ENCODE measurements at regions not wholly inside any gene's neighbourhood (a gene's known extent, or its start where the extent isn't known, plus 50 kb on each side); places are given as distances from the start of the nearest gene placed in this dataset.
A peak's percentile ranks its signal among the peaks of the same experiment; 100 is the strongest.

DNA sequence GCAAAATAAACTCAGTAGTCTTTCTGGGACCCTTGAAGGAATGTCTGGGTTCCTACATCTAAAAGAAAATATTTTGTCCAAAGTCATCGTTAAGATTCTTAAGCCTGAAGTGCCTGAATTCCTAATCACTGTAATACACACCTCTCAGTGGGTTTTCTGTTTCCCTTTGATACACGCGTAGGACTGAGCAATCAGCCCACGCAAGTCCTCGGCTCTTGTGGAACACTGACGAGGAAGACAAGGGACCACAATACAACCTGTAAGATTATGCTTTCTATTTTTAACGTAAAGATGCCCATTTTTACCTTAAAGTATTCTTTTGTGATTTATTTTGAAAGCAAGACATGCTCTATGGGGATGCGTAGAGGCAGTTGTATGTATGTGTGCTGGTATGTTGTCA, 472.8 kb upstream of the CELF2 start:
- no peaks in the 10 kb centered on the region for H3K36me3 ChIP-seq (ENCODE audit: insufficient read depth, low read length)
- no peaks in the 10 kb centered on the region for H3K79me2 ChIP-seq (ENCODE audit: low read length)
- no peak overlapping the region for H3K9ac ChIP-seq (ENCODE audit: low read length)
- no peak overlapping the region for H3K4me2 ChIP-seq (ENCODE audit: low read depth, low read length, poor library complexity, severe bottlenecking)
- no peak overlapping the region for H2AFZ ChIP-seq (ENCODE audit: low read length)
- no peaks in the 10 kb centered on the region for H3K9me3 ChIP-seq (ENCODE audit: low read length)
- no peak overlapping the region for H3K27ac ChIP-seq (ENCODE audit: low read length)
- no peaks in the 10 kb centered on the region for H4K20me1 ChIP-seq (ENCODE audit: insufficient read depth, low read depth, low read length)
- no peaks in the 10 kb centered on the region for H3K4me1 ChIP-seq (ENCODE audit: low read length)
- no peak overlapping the region for H3K4me3 ChIP-seq (ENCODE audit: low read length)
- H3K27me3 ChIP-seq (ENCODE audit: low read length), result no peaks in the 10 kb centered on the region
- H3K9me2 ChIP-seq (replicated peaks; ENCODE audit: insufficient read depth, low read length), result no peaks in the 10 kb centered on the region
- DNase-seq, result no peak

DNA sequence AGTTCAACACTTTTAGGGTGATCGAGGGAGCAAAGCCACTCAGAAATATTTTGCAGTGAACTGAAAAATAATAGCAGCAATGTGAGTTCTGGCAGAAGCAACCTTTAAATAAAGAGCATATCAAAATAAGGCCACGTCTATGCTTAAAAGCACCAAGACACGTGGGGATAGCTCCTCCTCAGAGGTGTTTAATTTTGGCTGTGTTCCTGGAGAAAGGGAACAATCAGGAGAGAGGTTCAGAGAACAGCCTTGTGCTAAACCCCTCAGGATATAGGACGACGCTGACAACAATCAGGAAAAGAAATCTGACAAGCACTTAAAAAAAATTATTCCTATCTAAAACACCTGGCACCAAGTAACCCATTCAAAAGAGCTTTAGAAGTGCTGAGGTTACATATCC, 471.9 kb upstream of the CELF2 start:
- Histone ChIP-seq H3K9me2 (replicated peaks; ENCODE audit: insufficient read depth, low read length) (no peaks in the 10 kb centered on the region), H3K9me3 (ENCODE audit: low read length) (no peaks in the 10 kb centered on the region), H3K27ac (ENCODE audit: low read length) (no peak overlapping the region), H3K4me1 (ENCODE audit: low read length) (no peaks in the 10 kb centered on the region), H3K79me2 (ENCODE audit: low read length) (no peaks in the 10 kb centered on the region), H3K36me3 (ENCODE audit: insufficient read depth, low read length) (no peaks in the 10 kb centered on the region), H3K4me3 (ENCODE audit: low read length) (no peak overlapping the region), H3K4me2 (ENCODE audit: low read depth, low read length, poor library complexity, severe bottlenecking) (no peak overlapping the region), H4K20me1 (ENCODE audit: insufficient read depth, low read depth, low read length) (no peaks in the 10 kb centered on the region), H3K9ac (ENCODE audit: low read length) (no peak overlapping the region), H3K27me3 (ENCODE audit: low read length) (no peaks in the 10 kb centered on the region), H2AFZ (ENCODE audit: low read length) (no peak overlapping the region)
- DNase-seq, result no peak

DNA sequence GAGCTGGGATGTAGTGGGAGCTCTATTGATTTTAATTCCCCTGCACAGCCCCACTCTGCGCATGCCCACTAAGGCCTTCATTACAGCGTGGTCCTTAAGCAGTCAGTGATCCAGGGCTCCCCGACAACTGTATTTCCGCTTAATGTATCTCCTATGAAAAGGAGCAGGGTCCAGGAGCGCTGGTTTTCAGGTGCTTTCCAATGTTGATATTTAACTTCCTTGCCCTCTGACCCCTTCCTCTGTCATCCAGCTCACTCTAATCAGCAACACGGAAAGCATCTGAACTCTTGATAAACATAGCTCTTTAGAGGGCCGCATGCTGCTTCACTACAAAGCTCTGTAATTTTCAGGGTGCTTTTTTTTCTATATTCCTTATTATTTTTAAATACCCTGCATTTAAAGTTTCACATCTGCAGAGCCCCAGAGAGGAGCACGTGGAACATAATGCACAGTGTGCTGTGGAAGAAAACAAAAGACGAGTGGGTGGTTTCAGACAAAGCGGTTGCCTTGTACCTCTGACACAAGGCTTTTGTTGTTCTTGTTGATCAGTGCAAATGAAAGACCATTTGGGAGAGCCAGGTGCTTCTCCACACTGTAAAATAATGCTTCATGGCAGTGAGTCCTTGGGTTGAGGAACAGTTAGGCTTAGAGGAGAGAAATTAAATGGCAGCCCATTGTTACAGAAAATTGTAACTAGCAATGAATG, 465.9 kb upstream of the CELF2 start:
- Histone ChIP-seq H3K79me2 (ENCODE audit: low read length) (no peaks in the 10 kb centered on the region), H2AFZ (ENCODE audit: low read length) (no peak overlapping the region), H3K9me3 (ENCODE audit: low read length) (no peaks in the 10 kb centered on the region), H3K27me3 (ENCODE audit: low read length) (no peaks in the 10 kb centered on the region), H3K9me2 (replicated peaks; ENCODE audit: insufficient read depth, low read length) (no peaks in the 10 kb centered on the region), H3K4me2 (ENCODE audit: low read depth, low read length, poor library complexity, severe bottlenecking) (no peak overlapping the region), H3K4me3 (ENCODE audit: low read length) (no peak overlapping the region), H4K20me1 (ENCODE audit: insufficient read depth, low read depth, low read length) (no peaks in the 10 kb centered on the region), H3K27ac (ENCODE audit: low read length) (no peak overlapping the region), H3K36me3 (ENCODE audit: insufficient read depth, low read length) (no peaks in the 10 kb centered on the region), H3K4me1 (ENCODE audit: low read length) (no peaks in the 10 kb centered on the region), H3K9ac (ENCODE audit: low read length) (no peak overlapping the region)
- DNase-seq, result no peak

DNA sequence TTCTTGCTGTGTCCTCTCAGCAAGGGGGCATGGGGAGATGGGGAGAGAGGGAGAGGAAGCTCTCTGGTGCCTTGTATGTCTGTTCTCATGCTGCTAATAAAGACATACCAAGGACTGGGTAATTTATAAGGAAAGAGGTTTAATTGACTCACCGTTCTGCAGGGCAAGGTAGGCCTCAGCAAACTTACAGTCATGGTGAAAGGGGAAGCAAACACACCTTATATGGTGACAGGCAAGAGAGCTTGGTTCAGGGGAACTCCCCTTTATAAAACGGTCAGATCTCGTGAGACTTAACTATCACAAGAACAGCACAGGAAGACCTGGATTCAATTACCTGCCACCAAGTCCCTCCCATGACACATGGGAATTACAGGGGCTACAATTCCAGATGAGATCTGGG, 464.7 kb upstream of the CELF2 start:
- H3K9ac ChIP-seq (ENCODE audit: low read length), result no peak overlapping the region

DNA sequence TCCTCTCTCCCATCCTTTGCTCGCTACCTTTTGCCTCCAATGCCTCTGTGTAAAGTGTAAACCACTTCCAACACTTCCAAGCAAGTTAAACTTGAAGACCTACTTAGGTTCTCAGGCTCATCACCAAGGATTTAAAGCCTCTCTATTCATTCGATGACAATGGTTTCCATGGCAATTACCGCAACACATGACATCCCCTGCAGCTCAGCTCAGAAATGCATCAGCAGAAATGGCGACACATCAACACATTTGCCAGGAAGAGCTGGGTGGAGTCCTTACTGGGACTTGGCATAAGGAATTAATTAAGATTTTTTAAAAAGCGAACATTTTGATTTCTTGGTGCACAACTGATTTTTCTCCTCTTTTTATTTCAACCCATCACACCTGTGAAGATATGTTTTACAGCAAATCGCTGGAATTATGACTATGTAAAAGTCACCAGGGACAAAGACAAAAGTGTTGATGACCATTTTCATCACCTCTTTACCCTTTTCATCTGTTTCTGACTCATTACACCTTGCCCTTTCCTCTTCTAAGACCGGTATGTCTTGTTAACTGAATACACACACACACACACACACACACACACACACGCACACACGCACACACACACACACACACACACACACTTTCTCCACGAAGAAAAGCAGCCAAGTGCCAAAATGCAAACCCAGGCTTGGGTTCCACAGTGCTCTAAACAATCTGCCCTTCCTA, 453.4 kb upstream of the CELF2 start:
- Histone ChIP-seq H3K4me2 (ENCODE audit: low read depth, low read length, poor library complexity, severe bottlenecking) (no peak overlapping the region), H3K9ac (ENCODE audit: low read length) (no peak overlapping the region), H3K9me2 (replicated peaks; ENCODE audit: insufficient read depth, low read length) (no peaks in the 10 kb centered on the region), H3K9me3 (ENCODE audit: low read length) (no peaks in the 10 kb centered on the region), H3K4me3 (ENCODE audit: low read length) (no peak overlapping the region), H4K20me1 (ENCODE audit: insufficient read depth, low read depth, low read length) (no peaks in the 10 kb centered on the region), H3K27ac (ENCODE audit: low read length) (no peak overlapping the region), H3K36me3 (ENCODE audit: insufficient read depth, low read length) (no peaks in the 10 kb centered on the region), H3K27me3 (ENCODE audit: low read length) (no peaks in the 10 kb centered on the region), H3K4me1 (ENCODE audit: low read length) (no peaks in the 10 kb centered on the region), H3K79me2 (ENCODE audit: low read length) (no peaks in the 10 kb centered on the region), H2AFZ (ENCODE audit: low read length) (no peak overlapping the region)
- no peak for DNase-seq

More for the DNA sequence above, 464.7 kb upstream of the CELF2 start:
- Histone ChIP-seq H4K20me1 (ENCODE audit: insufficient read depth, low read depth, low read length) (no peaks in the 10 kb centered on the region), H3K9me2 (replicated peaks; ENCODE audit: insufficient read depth, low read length) (no peaks in the 10 kb centered on the region), H3K9me3 (ENCODE audit: low read length) (no peaks in the 10 kb centered on the region), H3K27me3 (ENCODE audit: low read length) (no peaks in the 10 kb centered on the region), H3K36me3 (ENCODE audit: insufficient read depth, low read length) (no peaks in the 10 kb centered on the region), H2AFZ (ENCODE audit: low read length) (no peak overlapping the region), H3K4me2 (ENCODE audit: low read depth, low read length, poor library complexity, severe bottlenecking) (no peak overlapping the region), H3K79me2 (ENCODE audit: low read length) (no peaks in the 10 kb centered on the region), H3K4me3 (ENCODE audit: low read length) (no peak overlapping the region), H3K4me1 (ENCODE audit: low read length) (no peaks in the 10 kb centered on the region), H3K27ac (ENCODE audit: low read length) (no peak overlapping the region)
- DNase-seq, result no peak

DNA sequence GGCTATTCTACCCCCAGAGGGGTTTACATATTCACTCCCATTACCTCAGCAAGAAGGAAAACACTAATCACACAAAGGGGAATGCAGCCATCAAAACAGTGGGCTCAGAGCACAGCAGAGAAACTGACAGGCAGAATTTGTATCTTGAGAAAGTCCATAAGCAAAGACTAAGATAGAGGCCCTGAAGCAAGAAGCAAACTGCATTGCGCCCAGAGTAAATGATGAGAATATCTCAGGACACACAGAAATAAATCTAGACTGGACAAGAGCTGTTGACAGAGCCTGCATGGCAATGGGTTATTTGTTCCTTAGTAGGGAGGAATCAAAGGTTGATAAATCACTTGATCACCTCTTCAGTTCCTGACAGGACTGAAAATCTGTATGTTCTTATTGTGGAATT, 440.7 kb upstream of the CELF2 start:
- no peaks in the 10 kb centered on the region for H3K4me1 ChIP-seq (ENCODE audit: low read length)
- no peaks in the 10 kb centered on the region for H4K20me1 ChIP-seq (ENCODE audit: insufficient read depth, low read depth, low read length)
- no peaks in the 10 kb centered on the region for H3K79me2 ChIP-seq (ENCODE audit: low read length)
- no peak overlapping the region for H3K4me2 ChIP-seq (ENCODE audit: low read depth, low read length, poor library complexity, severe bottlenecking)
- no peaks in the 10 kb centered on the region for H3K9me3 ChIP-seq (ENCODE audit: low read length)
- no peak overlapping the region for H3K27ac ChIP-seq (ENCODE audit: low read length)
- no peak overlapping the region for H3K9ac ChIP-seq (ENCODE audit: low read length)
- no peak overlapping the region for H2AFZ ChIP-seq (ENCODE audit: low read length)
- no peak overlapping the region for H3K4me3 ChIP-seq (ENCODE audit: low read length)
- no peak for DNase-seq
- no peaks in the 10 kb centered on the region for H3K36me3 ChIP-seq (ENCODE audit: insufficient read depth, low read length)
- no peaks in the 10 kb centered on the region for H3K27me3 ChIP-seq (ENCODE audit: low read length)
- H3K9me2 ChIP-seq (replicated peaks; ENCODE audit: insufficient read depth, low read length), result no peaks in the 10 kb centered on the region

DNA sequence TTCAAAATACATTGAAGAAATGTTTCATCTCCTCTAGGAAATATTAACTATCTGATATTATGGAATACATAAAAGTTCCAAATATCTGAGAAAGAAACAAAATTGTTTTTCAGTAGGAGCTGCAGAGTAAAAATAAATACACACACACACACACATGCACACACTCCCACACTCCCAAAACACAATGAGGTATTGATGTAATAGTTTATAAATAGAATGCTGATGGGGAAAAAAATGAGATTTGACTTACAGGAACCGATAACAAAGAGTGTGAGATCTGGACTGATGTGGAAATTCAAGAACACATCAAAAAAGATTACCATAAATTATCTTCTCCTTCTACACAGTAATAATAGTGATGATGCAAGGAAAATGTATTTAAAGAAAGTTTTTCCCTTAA, 438.0 kb upstream of the CELF2 start:
- Histone ChIP-seq H3K4me1 (ENCODE audit: low read length) (peaks cover 16% of the 10 kb centered on the region), H4K20me1 (ENCODE audit: insufficient read depth, low read depth, low read length) (no peaks in the 10 kb centered on the region), H3K27ac (ENCODE audit: low read length) (no peak overlapping the region), H3K9me3 (ENCODE audit: low read length) (no peaks in the 10 kb centered on the region), H2AFZ (ENCODE audit: low read length) (no peak overlapping the region), H3K4me2 (ENCODE audit: low read depth, low read length, poor library complexity, severe bottlenecking) (no peak overlapping the region), H3K9ac (ENCODE audit: low read length) (no peak overlapping the region), H3K4me3 (ENCODE audit: low read length) (no peak overlapping the region), H3K79me2 (ENCODE audit: low read length) (no peaks in the 10 kb centered on the region), H3K36me3 (ENCODE audit: insufficient read depth, low read length) (no peaks in the 10 kb centered on the region), H3K27me3 (ENCODE audit: low read length) (no peaks in the 10 kb centered on the region), H3K9me2 (replicated peaks; ENCODE audit: insufficient read depth, low read length) (no peaks in the 10 kb centered on the region)
- DNase-seq, result no peak

DNA sequence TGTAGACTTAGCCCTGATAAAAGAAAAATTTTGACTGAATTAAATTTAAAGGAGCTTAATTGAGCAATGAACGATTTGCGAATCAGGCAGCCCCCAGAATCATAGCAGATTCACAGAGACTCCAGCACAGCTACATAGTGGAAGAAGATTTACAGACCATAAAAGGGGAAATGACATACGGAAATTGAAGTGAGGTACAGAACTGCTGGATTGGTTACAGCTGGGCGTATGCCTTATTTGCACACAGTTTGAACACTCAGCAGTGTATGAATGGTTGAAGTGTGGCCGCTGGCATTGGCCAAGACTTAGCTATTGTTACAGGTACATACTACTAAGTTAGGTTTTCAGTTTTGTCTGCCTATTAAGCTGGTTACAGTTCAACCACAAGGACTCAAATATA, 433.5 kb upstream of the CELF2 start:
- H3K9me3 ChIP-seq (ENCODE audit: low read length), result no peaks in the 10 kb centered on the region
- peak; percentile 68 for DNase-seq
- no peaks in the 10 kb centered on the region for H3K79me2 ChIP-seq (ENCODE audit: low read length)
- no peaks in the 10 kb centered on the region for H3K36me3 ChIP-seq (ENCODE audit: insufficient read depth, low read length)
- H3K4me3 ChIP-seq (ENCODE audit: low read length), result no peak overlapping the region
- H3K27me3 ChIP-seq (ENCODE audit: low read length), result no peaks in the 10 kb centered on the region
- H3K27ac ChIP-seq (ENCODE audit: low read length), result no peak overlapping the region
- no peak overlapping the region for H2AFZ ChIP-seq (ENCODE audit: low read length)
- H3K4me2 ChIP-seq (ENCODE audit: low read depth, low read length, poor library complexity, severe bottlenecking), result no peak overlapping the region
- peaks cover 18% of the 10 kb centered on the region for H3K4me1 ChIP-seq (ENCODE audit: low read length)
- H4K20me1 ChIP-seq (ENCODE audit: insufficient read depth, low read depth, low read length), result no peaks in the 10 kb centered on the region
- no peaks in the 10 kb centered on the region for H3K9me2 ChIP-seq (replicated peaks; ENCODE audit: insufficient read depth, low read length)
- H3K9ac ChIP-seq (ENCODE audit: low read length), result no peak overlapping the region

Measured in Karpas-422 (cell line).